ENCODE measurements at regions not wholly inside any gene's neighbourhood (a gene's known extent, or its start where the extent isn't known, plus 50 kb on each side); places are given as distances from the start of the nearest gene placed in this dataset.
"Not testable (repeated sequence)": the region's sequence is repeated elsewhere in the genome, so short reads cannot be mapped to it uniquely, and the experiment has no call there.

GRCh38 chr11:97548280-97548679 lies 1158.5 kb downstream of the JRKL start:
- DNase-seq (ENCODE audit: low spot score) = no peak

- no peak for DNase-seq (ENCODE audit: low spot score)
Observed at GRCh38 chr11:97557399-97557798, 1167.6 kb downstream of the JRKL start.

GRCh38 chr11:97567801-97568200 lies 1178.0 kb downstream of the JRKL start:
- DNase-seq (ENCODE audit: low spot score) = no peak

- DNase-seq (ENCODE audit: low spot score) = no peak
Observed at GRCh38 chr11:97570636-97571035, 1180.8 kb downstream of the JRKL start.

- DNase-seq (ENCODE audit: low spot score) = not testable (repeated sequence)
Observed at GRCh38 chr11:97573771-97574170, 1184.0 kb downstream of the JRKL start.

- DNase-seq (ENCODE audit: low spot score) = no peak
Observed at GRCh38 chr11:97574976-97575665, 1185.3 kb downstream of the JRKL start.

- DNase-seq (ENCODE audit: low spot score) = no peak
Observed at GRCh38 chr11:97607291-97608000, 1217.6 kb downstream of the JRKL start.

GRCh38 chr11:97610000-97610399 lies 1220.2 kb downstream of the JRKL start:
- DNase-seq (ENCODE audit: low spot score) = no peak

GRCh38 chr11:97610854-97611253 lies 1221.0 kb downstream of the JRKL start:
- no peak for DNase-seq (ENCODE audit: low spot score)

- DNase-seq (ENCODE audit: low spot score) = no peak
Observed at GRCh38 chr11:97611345-97611744, 1221.5 kb downstream of the JRKL start.

GRCh38 chr11:97614606-97615005 lies 1224.8 kb downstream of the JRKL start:
- DNase-seq (ENCODE audit: low spot score) = no peak

GRCh38 chr11:97615546-97615945 lies 1225.7 kb downstream of the JRKL start:
- no peak for DNase-seq (ENCODE audit: low spot score)

GRCh38 chr11:97617031-97617430 lies 1227.2 kb downstream of the JRKL start:
- no peak for DNase-seq (ENCODE audit: low spot score)

- DNase-seq (ENCODE audit: low spot score) = no peak
Observed at GRCh38 chr11:97620007-97620406, 1230.2 kb downstream of the JRKL start.

- no peak for DNase-seq (ENCODE audit: low spot score)
Observed at GRCh38 chr11:97621282-97621681, 1231.5 kb downstream of the JRKL start.

- DNase-seq (ENCODE audit: low spot score) = no peak
Observed at GRCh38 chr11:97622795-97623194, 1233.0 kb downstream of the JRKL start.

- not testable (repeated sequence) for DNase-seq (ENCODE audit: low spot score)
Observed at GRCh38 chr11:97636741-97637140, 1246.9 kb downstream of the JRKL start.

- DNase-seq (ENCODE audit: low spot score) = no peak
Observed at GRCh38 chr11:97637701-97638100, 1247.9 kb downstream of the JRKL start.

- DNase-seq (ENCODE audit: low spot score) = no peak
Observed at GRCh38 chr11:97638641-97639224, 1248.9 kb downstream of the JRKL start.

GRCh38 chr11:97641988-97642387 lies 1252.2 kb downstream of the JRKL start:
- DNase-seq (ENCODE audit: low spot score) = no peak

GRCh38 chr11:97645736-97646135 lies 1255.9 kb downstream of the JRKL start:
- DNase-seq (ENCODE audit: low spot score) = no peak

GRCh38 chr11:97656356-97656755 lies 1266.5 kb downstream of the JRKL start:
- no peak for DNase-seq (ENCODE audit: low spot score)

- DNase-seq (ENCODE audit: low spot score) = no peak
Observed at GRCh38 chr11:97657852-97658251, 1268.0 kb downstream of the JRKL start.

Measured in SK-N-DZ (cell line).